IMR-90 (cell line): ENCODE measurements at regions not wholly inside any gene's neighbourhood (a gene's known extent, or its start where the extent isn't known, plus 50 kb on each side); places are given as distances from the start of the nearest gene placed in this dataset.

Experiments
- ATAC-seq: fragments of 200-7000 bp; cut with Tn5 transposase; 2 replicates; pipeline ENCODE4 v1.9.1; 2020; ENCODE audit warnings: low read depth, mild to moderate bottlenecking, moderate library complexity
- BruUV-seq: library from RNA; stranded (reverse); fragments of 400-500 nt; replicated peaks from 2 replicates; lab custom pipeline; 2021; lab: Mats Ljungman, UMichigan
- CTCF ChIA-PET: fragments of 300-600 bp; formaldehyde crosslinking; extraction: SDS; loops from one replicate; lab custom pipeline; 2021; ENCODE audit warnings: antibody characterized with exemption; lab: Yijun Ruan, JAX
- POLR2A ChIA-PET: fragments of 300-600 bp; sonication (Branson Sonifier 250); formaldehyde crosslinking; loops from one replicate; lab custom pipeline; 2022; ENCODE audit warnings: antibody characterized with exemption; ENCODE audit not compliant: unreplicated experiment; lab: Charles Lee
- DNase-seq: peaks from one replicate; pipeline ENCODE4 v3.0.0; 2013
- H2AFZ ChIP-seq: replicated peaks from 2 replicates; pipeline ENCODE3; 2013; ENCODE audit warnings: low read length, mild to moderate bottlenecking; ENCODE audit not compliant: poor library complexity
- H2AK5ac ChIP-seq: 2 replicates; pipeline ENCODE4 v1.6.1; 2013; ENCODE audit warnings: low read depth, low read length, inconsistent platforms
- H2AK9ac ChIP-seq: replicated peaks from 2 replicates; pipeline ENCODE3; 2013; ENCODE audit warnings: mild to moderate bottlenecking, low read depth, low read length, moderate library complexity; ENCODE audit not compliant: poor library complexity
- H2BK120ac ChIP-seq: 2 replicates; pipeline ENCODE4 v1.6.1; 2013; ENCODE audit warnings: low read depth, low read length, inconsistent platforms
- H2BK15ac ChIP-seq: 3 replicates; pipeline ENCODE4 v1.6.1; 2013; ENCODE audit warnings: low read depth, low read length, inconsistent platforms
- H2BK20ac ChIP-seq: 2 replicates; pipeline ENCODE4 v1.6.1; 2013; ENCODE audit warnings: low read depth, mild to moderate bottlenecking, inconsistent platforms, low read length, moderate library complexity
- H2BK5ac ChIP-seq: 2 replicates; pipeline ENCODE4 v1.6.1; 2013; ENCODE audit warnings: mild to moderate bottlenecking, low read depth, low read length, inconsistent platforms; ENCODE audit not compliant: poor library complexity, severe bottlenecking
- H3K14ac ChIP-seq: replicated peaks from 2 replicates; pipeline ENCODE4 v1.6.1; 2013; ENCODE audit warnings: low read depth, low read length, inconsistent platforms
- H3K18ac ChIP-seq: 2 replicates; pipeline ENCODE4 v1.6.1; 2013; ENCODE audit warnings: low read depth, low read length, control low read depth
- H3K23ac ChIP-seq: 2 replicates; pipeline ENCODE4 v1.6.1; 2013; ENCODE audit warnings: low read depth, low read length, inconsistent platforms
- H3K27ac ChIP-seq: 2 replicates; pipeline ENCODE4 v1.5.1; 2013; ENCODE audit warnings: mild to moderate bottlenecking, control low read depth, low read length; ENCODE audit not compliant: insufficient read depth
- H3K27me3 ChIP-seq: 2 replicates; pipeline ENCODE4 v1.6.1; 2013; ENCODE audit warnings: low read length; ENCODE audit not compliant: control insufficient read depth, insufficient read depth
- H3K36me3 ChIP-seq: 2 replicates; pipeline ENCODE4 v1.6.1; 2013; ENCODE audit warnings: low read length, mixed read lengths; ENCODE audit not compliant: control insufficient read depth, insufficient read depth
- H3K4ac ChIP-seq: 2 replicates; pipeline ENCODE4 v1.6.1; 2013; ENCODE audit warnings: low read depth, low read length, inconsistent platforms
- H3K4me1 ChIP-seq: 2 replicates; pipeline ENCODE4 v1.6.1; 2013; ENCODE audit warnings: low read length, mixed read lengths; ENCODE audit not compliant: control insufficient read depth, insufficient read depth
- H3K4me2 ChIP-seq: 2 replicates; pipeline ENCODE4 v1.6.1; 2013; ENCODE audit warnings: low read depth, mild to moderate bottlenecking, control low read depth, low read length, moderate library complexity
- H3K4me3 ChIP-seq: 2 replicates; pipeline ENCODE4 v1.5.1; 2013; ENCODE audit warnings: low read depth, mild to moderate bottlenecking, control low read depth, low read length, moderate library complexity; ENCODE audit not compliant: insufficient read depth
- H3K56ac ChIP-seq: 2 replicates; pipeline ENCODE4 v1.6.1; 2013; ENCODE audit warnings: low read length, inconsistent platforms; ENCODE audit not compliant: insufficient read depth; ENCODE audit errors: extremely low read depth
- H3K79me1 ChIP-seq, 2 experiments: 2 replicates each; pipeline ENCODE4 v1.6.1; 2013; ENCODE audit warnings: low read length in 2 of 2, inconsistent platforms in 1 of 2, low read depth in 1 of 2
- H3K9ac ChIP-seq: 2 replicates; pipeline ENCODE4 v1.6.1; 2013; ENCODE audit warnings: low read depth, low read length, control low read depth
- H3K9me1 ChIP-seq: 2 replicates; pipeline ENCODE4 v1.6.1; 2013; ENCODE audit warnings: low read length, inconsistent platforms; ENCODE audit not compliant: insufficient read depth
- H3K9me3 ChIP-seq: 2 replicates; pipeline ENCODE4 v1.6.1; 2013; ENCODE audit warnings: low read length; ENCODE audit not compliant: control insufficient read depth, insufficient read depth
- H4K20me1 ChIP-seq: 2 replicates; pipeline ENCODE4 v1.6.1; 2013; ENCODE audit warnings: low read length, inconsistent platforms; ENCODE audit not compliant: insufficient read depth
- H4K5ac ChIP-seq: 2 replicates; pipeline ENCODE4 v1.6.1; 2013; ENCODE audit warnings: mild to moderate bottlenecking, low read depth, low read length, control low read depth
- H4K8ac ChIP-seq, 2 experiments: 2 replicates each; pipeline ENCODE4 v1.6.1; 2013; ENCODE audit warnings: low read depth in 2 of 2, low read length in 2 of 2, control low read depth in 1 of 2, inconsistent platforms in 1 of 2
- H4K91ac ChIP-seq: 2 replicates; pipeline ENCODE4 v1.6.1; 2013; ENCODE audit warnings: low read depth, low read length, inconsistent platforms; ENCODE audit not compliant: insufficient read depth
- MAFK ChIP-seq: IDR thresholded peaks from 2 replicates; pipeline ENCODE4 v1.6.1; 2012; ENCODE audit warnings: low read depth, low read length, improper control_type of control experiment
- MXI1 ChIP-seq: IDR thresholded peaks from 2 replicates; pipeline ENCODE4 v1.6.1; 2012; ENCODE audit warnings: low read depth, mild to moderate bottlenecking, low read length, moderate library complexity, borderline replicate concordance
- NFE2L2 ChIP-seq: fragments of 150-350 bp; IDR thresholded peaks from 2 replicates; pipeline ENCODE4 v1.6.1; 2016; ENCODE audit warnings: low read depth, mild to moderate bottlenecking, low read length
- dilution Hi-C: fragments of 300-500 bp; cut with HindIII; formaldehyde crosslinking; loops from one replicate; pipeline ENCODE4 v1.14.3; 2018; ENCODE audit warnings: low sequenced_read_pairs; ENCODE audit not compliant: unreplicated experiment
- in situ Hi-C: fragments of 300-500 bp; cut with MboI; formaldehyde crosslinking; loops from 3 replicates; pipeline ENCODE4 v1.14.3; 2019; ENCODE audit warnings: low sequenced_read_pairs, inconsistent platforms, mixed read lengths
- intact Hi-C: fragments of 100-400 bp; cut with micrococcal nuclease; formaldehyde crosslinking; loops from 2 replicates; pipeline ENCODE4 v1.10.0; 2022

- Histone ChIP-seq H3K18ac (no peak overlapping the region), H3K4me3 (no peak overlapping the region), H2BK5ac (no peak overlapping the region), H3K9ac (no peak overlapping the region), H2BK20ac (no peak overlapping the region), H4K91ac (no peak overlapping the region), H4K5ac (no peak overlapping the region), H2AFZ (no peak overlapping the region), H3K14ac (no peak overlapping the region), H2BK120ac (no peak overlapping the region), H3K36me3 (no peaks in the 10 kb centered on the region), H2AK5ac (no peak overlapping the region), H3K23ac (no peak overlapping the region), H2BK15ac (no peak overlapping the region), H3K4me1 (no peaks in the 10 kb centered on the region), H3K9me3 (no peaks in the 10 kb centered on the region), H3K56ac (no peak overlapping the region), H3K9me1 (no peaks in the 10 kb centered on the region), H3K4me2 (no peak overlapping the region), H4K8ac (no peak overlapping the region), H4K20me1 (no peaks in the 10 kb centered on the region), H3K79me1 (no peaks in the 10 kb centered on the region), H3K27me3 (peaks cover 5% of the 10 kb centered on the region), H3K27ac (no peak overlapping the region), H3K4ac (no peak overlapping the region), H2AK9ac (no peak overlapping the region)
- DNase-seq (no peak), ATAC-seq (no peak)
- BruUV-seq = no TSS peak
- intact Hi-C loops = loop anchor here (5.0 to 10.0 kb wide), 2 partner anchors 453 to 749 kb away; no protein-coding TSS in a partner anchor
- ChIA-PET POLR2A (no interaction called here), CTCF (no interaction called here)
- in situ Hi-C loops = no loop called here
- TF ChIP-seq MAFK (peak; percentile 65), MXI1 (no peak), NFE2L2 (peak; percentile 28; the same call in 1 of the 2 replicates)
- dilution Hi-C loops = no loop called here
These were observed 149.8 kb downstream of the CYP26B1 start for GRCh38 chr2:71997843-71998242.
